Fibroblast of skin of left biceps (primary cell): ENCODE measurements at regions not wholly inside any gene's neighbourhood (a gene's known extent, or its start where the extent isn't known, plus 50 kb on each side); places are given as distances from the start of the nearest gene placed in this dataset.
A peak's percentile ranks its signal among the peaks of the same experiment; 100 is the strongest.
"Not testable (repeated sequence)": the region's sequence is repeated elsewhere in the genome, so short reads cannot be mapped to it uniquely, and the experiment has no call there.

Source experiments
- DNase-seq, 2 experiments: peaks; one replicate each; pipeline ENCODE4 v3.0.0-alpha.2; 2013; ENCODE audit warnings: low read depth in 2 of 2

GRCh38 chr5:156189628-156190027, 137.3 kb upstream of the SGCD start:
- no peak for DNase-seq

DNA sequence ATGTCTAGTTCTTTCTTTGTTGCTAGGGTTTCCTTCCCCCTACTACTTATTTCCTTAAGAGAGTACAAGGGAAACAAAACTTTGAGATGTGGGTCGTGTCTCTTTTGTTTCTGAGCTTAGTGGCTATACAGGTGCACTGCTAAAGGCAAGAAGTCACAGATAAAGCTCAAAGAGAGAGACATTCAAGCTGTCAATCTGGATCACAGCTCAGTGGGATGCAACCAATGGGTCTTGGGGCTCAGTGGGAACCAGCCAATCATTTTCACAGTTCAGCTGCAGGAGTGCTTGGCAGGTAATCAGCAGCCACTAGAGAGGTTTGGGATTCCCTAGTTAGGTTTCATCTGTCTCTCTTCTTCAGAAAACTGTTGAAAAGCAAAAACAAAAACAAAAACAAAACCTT, 135.4 kb upstream of the SGCD start:
- DNase-seq: no peak

DNA sequence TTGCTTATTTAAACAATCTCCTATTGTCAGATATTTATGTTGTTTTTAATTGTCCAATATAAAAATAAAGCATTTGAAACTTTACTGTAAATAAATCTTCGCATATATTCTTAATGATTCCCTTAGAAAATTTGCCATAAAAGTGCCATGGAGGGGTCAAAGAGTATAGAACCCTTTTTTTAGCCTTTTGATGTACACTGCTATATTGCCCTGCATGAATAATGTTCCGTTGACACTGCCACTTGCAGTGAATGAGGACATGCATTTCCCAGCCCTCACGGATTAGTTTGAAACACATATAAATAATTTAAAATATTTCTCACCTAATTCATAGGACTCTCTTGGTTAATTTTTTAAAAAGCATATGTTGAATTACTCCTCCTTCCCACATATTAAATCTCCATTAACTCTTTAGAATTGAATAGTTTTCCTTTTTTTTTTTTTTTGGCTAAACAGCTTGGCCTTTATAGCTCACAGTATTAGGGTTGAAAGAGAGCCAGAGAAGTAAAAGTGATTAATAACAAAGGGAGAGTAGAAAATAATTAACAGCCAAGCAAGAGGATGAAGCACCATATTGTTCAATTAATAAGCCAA, 129.8 kb upstream of the SGCD start:
- no peak for DNase-seq

DNA sequence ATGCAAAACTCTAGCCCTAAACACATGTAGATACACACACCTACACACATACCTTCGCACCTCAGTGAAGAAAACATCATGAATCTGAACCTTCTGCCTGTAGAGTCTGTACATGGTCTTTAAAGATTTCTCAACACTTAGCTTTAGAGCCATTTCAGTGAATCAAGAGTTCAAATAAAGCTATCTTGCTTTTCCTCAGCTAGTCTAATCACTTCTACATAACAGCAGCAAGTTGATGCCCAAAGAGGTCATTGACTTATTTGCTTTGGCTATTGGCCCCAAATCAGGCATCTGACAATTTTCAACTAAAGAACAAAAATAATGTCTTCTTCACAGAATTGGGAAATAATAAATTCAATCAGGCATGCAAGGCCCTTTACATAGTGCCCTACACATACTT, 127.9 kb upstream of the SGCD start:
- no peak for DNase-seq

DNA sequence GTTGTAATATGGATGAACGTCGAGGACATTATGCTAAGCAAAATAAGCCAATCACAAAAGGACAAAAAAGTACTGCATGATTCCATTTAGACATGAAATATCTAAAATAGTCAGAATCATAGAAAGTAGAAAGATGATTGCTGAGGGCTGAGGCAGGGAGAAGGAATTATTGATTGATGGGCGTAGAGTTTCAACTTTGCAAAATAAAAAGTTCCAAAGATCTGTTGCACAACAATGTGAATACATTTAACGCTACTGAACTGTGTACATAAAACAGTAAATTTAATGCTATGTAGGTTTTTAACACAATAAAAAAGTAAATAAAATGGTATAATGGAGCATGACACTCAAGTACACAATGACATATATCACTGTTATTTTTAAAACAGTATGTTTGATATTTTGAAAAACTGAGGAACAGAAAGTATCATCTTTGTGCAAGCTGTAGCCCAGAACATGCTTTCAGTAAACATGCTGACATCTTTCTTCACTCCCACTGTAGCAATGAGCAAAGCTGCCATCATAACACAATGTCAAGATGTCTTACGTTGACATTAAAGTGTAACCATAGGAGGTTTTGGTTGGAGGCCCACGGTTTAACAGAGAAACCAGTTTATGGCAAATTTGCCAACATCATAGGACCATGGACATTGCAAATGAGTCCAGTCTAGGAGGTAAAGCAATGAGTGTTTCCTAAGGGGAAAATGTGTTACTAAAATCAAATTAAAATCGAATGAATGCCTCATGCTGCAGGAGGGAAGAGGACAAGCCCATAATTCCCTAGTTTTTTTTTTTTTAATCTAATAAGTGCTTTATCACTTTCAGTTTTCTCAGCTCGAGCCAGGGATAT, 125.8 kb upstream of the SGCD start:
- DNase-seq: no peak

DNA sequence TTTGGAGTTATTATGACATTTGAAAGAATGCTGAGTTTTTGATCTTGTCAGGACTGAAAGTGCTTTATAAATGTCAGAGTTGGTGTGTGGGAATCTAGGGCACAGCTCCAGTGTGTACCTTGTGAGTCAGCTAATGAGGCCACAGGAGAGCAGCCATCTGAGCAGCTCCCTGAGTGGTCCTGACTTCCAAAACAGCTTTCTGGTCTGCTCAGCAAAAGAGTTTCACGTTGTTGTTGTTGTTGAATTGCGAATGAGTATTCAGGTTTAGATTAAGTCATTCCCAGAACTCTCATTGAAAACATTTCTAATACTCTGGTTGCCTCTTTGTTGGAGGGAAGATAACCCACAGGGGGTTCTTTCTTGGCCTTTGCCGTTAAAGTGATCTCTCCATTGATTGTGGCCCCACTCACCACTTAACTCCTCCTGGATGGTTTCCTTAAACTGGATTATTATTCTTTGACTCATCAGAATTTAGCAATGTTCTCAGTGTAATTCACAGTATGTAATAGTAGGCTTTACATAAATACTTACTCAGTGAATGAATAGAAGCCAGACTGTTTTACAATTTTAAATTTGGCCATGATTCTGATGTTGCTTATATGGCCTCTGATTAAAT, 125.1 kb upstream of the SGCD start:
- DNase-seq: peak; percentile 72 to 73

DNA sequence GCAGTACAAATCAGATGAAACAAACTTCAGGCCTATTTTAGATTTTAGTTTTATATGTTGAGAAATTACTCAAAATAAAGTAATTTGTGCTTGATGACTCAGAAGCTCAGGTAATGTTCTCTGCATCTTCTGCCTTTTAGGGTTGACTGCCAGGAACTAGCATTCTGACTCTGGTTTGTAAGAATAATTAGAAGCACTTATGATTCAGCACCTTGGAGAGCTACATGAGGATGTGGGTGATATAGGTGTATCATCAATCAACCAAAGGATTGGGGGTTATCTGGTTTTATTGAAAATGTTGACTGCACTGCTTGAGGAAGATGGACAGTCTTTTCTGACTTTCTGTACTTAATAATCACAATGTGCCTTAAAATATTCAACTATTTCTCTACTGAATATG, 118.7 kb upstream of the SGCD start:
- no peak for DNase-seq

GRCh38 chr5:156218367-156219158, 108.4 kb upstream of the SGCD start:
- DNase-seq: no peak

DNA sequence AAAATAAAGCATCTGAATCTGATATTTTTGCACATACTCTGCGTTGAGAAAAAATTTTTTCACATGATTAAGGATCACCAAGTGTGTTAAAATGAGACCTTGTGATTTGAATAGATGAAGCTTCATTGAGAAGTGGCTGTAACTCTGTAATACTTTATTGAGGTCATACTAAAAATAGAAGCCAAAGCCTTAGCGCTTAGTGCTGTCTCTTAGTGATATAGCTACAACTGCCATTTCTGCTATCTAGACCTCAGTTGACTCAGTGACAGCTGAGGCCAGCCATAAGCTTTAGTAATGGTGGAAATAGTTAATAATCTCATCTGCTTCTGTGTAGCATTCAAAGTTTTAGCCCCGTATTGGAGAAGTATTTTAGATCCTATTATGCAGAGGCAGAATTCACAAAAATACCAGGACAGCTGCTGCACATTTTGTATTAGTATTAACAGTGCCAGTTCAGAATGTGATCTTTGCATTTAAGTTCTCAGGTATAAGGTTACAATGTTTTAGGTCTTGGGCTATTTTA, 107.4 kb upstream of the SGCD start:
- DNase-seq: no peak

DNA sequence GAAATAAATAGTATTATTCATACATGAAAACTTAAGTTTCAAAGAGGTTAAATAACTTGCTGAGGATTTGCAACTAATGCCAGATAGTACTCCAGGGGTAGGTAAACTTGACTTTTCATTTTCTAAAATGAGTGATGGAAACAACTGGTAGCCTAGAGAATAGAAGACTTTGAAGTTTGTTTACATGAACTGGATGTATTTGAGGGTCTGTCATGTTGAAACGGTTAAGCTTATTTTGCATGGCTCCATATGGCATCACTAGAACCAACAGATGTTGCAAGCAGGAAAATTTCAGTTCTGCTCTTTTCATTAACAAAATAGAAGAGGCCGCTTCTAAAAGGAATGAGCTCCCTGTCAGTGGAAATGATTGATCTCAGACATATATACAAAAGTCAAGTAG, 105.1 kb upstream of the SGCD start:
- DNase-seq: no peak

- DNase-seq: no peak
Measured at GRCh38 chr5:156223547-156223946, 103.4 kb upstream of the SGCD start.

DNA sequence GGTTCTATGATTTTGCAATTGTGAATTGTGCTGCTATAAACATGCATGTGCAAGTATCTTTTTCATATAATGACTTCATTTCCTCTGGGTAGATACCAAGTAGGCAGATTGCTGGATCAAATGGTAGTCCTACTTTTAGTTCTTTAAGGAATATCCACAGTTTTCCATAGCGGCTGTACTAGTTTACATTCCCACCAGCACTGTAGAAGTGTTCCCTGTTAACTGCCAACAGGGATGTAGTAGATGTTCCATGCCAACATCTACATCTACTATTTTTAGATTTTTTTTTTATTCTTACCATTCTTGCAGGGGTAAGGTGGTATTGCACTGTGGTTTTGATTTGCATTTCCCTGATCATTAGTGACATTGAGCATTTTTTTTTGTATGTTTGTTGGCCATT, 100.5 kb upstream of the SGCD start:
- not testable (repeated sequence) for DNase-seq

DNA sequence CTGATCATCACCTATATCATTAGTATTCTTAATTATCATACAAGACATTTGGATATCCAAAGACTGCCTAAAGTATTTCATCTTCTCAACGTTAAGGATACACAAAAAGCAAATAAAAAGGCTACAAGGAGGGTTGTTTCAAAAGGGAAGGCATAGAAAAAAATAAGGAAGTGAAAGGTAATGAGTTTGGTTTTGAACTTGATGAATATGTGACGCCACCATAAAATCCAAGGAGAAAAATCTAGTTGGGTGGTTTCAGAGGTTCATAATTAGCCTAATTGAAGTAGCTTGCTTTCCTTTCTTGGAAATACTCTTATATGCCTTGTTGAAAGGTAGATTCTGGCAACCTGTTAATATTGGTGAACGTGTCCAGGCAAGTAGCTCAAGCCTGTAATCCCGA, 96.1 kb upstream of the SGCD start:
- DNase-seq: no peak

GRCh38 chr5:156232251-156232869, 94.6 kb upstream of the SGCD start:
- no peak for DNase-seq

- no peak for DNase-seq
Measured at GRCh38 chr5:156237361-156237760, 89.6 kb upstream of the SGCD start.

GRCh38 chr5:156239800-156240199, 87.2 kb upstream of the SGCD start:
- DNase-seq: no peak

GRCh38 chr5:156240414-156240813, 86.5 kb upstream of the SGCD start:
- DNase-seq: no peak

- peak; percentile 15 to 17 for DNase-seq
Measured at GRCh38 chr5:156241266-156241665, 85.7 kb upstream of the SGCD start.

GRCh38 chr5:156245895-156246294, 81.1 kb upstream of the SGCD start:
- no peak for DNase-seq

- DNase-seq: no peak
Measured at GRCh38 chr5:156251076-156251475, 75.9 kb upstream of the SGCD start.

- DNase-seq: no peak
Measured at GRCh38 chr5:156253130-156253529, 73.8 kb upstream of the SGCD start.

DNA sequence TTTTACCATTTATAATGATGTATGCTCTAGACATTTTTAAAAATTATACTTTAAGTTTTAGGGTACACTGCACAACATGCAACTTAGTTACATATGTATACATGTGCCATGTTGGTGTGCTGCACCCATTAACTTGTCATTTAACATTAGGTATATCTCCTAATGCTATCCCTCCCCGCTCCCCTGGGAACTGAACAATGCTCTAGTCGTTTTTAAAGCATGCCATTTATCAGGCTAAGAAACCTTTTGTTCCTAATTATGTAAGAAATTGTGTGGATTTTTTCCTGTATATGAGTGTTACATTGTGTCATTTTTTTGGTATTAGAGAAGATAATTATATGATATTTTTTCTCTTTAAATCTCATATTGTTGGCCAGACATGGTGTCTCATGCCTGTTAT, 72.8 kb upstream of the SGCD start:
- DNase-seq: peak in 1 of 2 experiments; percentile 8
